ENCODE measurements at regions not wholly inside any gene's neighbourhood (a gene's known extent, or its start where the extent isn't known, plus 50 kb on each side); places are given as distances from the start of the nearest gene placed in this dataset.

- no peak for DNase-seq
- TF ChIP-seq POLR2A (IDR thresholded peaks at IDR 0.05; ENCODE audit: low read length): no peak
- no peak for TF ChIP-seq GATA1 (IDR thresholded peaks at IDR 0.05; ENCODE audit: low read depth, low read length)
Observed at GRCh38 chr19:31427857-31428256, 78.6 kb upstream of the TSHZ3 start.

DNA sequence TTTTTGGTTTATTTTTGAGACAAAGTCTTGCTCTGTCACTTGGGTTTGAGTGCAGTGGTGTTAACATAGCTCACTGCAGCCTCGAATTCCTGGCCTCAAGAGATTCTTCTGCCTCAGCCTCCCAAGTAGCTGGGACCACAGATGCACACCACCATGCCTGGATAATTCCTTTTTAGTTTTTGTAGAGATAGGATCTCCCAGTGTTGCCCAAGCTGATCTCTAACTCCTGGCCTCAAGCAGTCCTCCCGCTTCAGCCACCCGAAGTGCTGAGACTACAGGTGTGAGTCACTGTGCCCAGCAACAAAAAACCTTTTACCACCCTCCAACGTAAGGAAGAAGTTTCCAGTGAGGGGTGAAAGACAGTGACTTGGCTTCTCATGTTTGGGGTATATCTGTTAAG is 81.1 kb upstream of the TSHZ3 start:
- no peak for DNase-seq
- TF ChIP-seq GATA1 (IDR thresholded peaks at IDR 0.05; ENCODE audit: low read depth, low read length) (no peak), POLR2A (IDR thresholded peaks at IDR 0.05; ENCODE audit: low read length) (no peak)

GRCh38 chr19:31432201-31432810 is 83.1 kb upstream of the TSHZ3 start:
- TF ChIP-seq POLR2A (IDR thresholded peaks at IDR 0.05; ENCODE audit: low read length) (no peak), GATA1 (IDR thresholded peaks at IDR 0.05; ENCODE audit: low read depth, low read length) (no peak)
- DNase-seq: no peak

DNA sequence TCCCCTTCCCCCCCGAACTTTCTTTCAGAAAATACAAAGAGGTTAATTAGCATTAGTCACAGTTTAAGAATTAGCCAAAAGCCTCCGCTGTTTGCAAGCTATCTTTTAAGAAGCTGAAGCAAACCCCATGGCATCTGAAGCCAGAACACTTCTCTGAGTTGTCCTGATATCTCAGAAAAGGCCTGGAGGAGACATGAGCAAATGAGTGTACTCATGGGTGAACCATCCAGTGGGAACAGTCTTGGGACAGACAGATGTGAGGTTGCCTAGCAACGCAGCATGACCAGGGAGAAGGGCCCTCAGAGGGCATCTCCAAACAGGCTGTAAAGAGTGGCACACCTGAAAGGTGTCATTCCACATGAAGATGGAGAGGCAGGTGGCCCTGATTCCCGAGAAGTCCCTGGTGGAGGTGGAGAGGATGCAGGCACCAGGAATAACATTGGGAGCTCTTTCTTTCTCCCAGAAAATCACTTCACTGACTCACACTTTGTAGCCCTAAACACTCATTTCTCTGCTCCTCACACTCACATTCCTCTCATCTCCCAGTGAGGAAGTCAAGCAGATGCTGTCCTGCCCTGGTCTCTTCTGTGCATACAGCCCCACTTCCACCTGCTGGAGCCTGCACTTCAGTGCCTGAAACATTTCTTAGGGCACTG is 87.0 kb upstream of the TSHZ3 start:
- TF ChIP-seq POLR2A (IDR thresholded peaks at IDR 0.05; ENCODE audit: low read length) (no peak), GATA1 (IDR thresholded peaks at IDR 0.05; ENCODE audit: low read depth, low read length) (no peak)
- DNase-seq: no peak

- TF ChIP-seq POLR2A (IDR thresholded peaks at IDR 0.05; ENCODE audit: low read length) (no peak), GATA1 (IDR thresholded peaks at IDR 0.05; ENCODE audit: low read depth, low read length) (no peak)
- no peak for DNase-seq
Observed at GRCh38 chr19:31438401-31439269, 89.4 kb upstream of the TSHZ3 start.

GRCh38 chr19:31439270-31439573 is 90.0 kb upstream of the TSHZ3 start:
- no peak for TF ChIP-seq POLR2A (IDR thresholded peaks at IDR 0.05; ENCODE audit: low read length)
- TF ChIP-seq GATA1 (IDR thresholded peaks at IDR 0.05; ENCODE audit: low read depth, low read length): no peak
- no peak for DNase-seq

- no peak for TF ChIP-seq GATA1 (IDR thresholded peaks at IDR 0.05; ENCODE audit: low read depth, low read length)
- TF ChIP-seq POLR2A (IDR thresholded peaks at IDR 0.05; ENCODE audit: low read length): no peak
- DNase-seq: no peak
Observed at GRCh38 chr19:31444931-31445330, 95.7 kb upstream of the TSHZ3 start.

GRCh38 chr19:31445406-31445805 is 96.2 kb upstream of the TSHZ3 start:
- no peak for TF ChIP-seq GATA1 (IDR thresholded peaks at IDR 0.05; ENCODE audit: low read depth, low read length)
- no peak for TF ChIP-seq POLR2A (IDR thresholded peaks at IDR 0.05; ENCODE audit: low read length)
- DNase-seq: no peak

GRCh38 chr19:31448221-31448657 is 99.0 kb upstream of the TSHZ3 start:
- TF ChIP-seq POLR2A (IDR thresholded peaks at IDR 0.05; ENCODE audit: low read length) (no peak), GATA1 (IDR thresholded peaks at IDR 0.05; ENCODE audit: low read depth, low read length) (no peak)
- DNase-seq: no peak

DNA sequence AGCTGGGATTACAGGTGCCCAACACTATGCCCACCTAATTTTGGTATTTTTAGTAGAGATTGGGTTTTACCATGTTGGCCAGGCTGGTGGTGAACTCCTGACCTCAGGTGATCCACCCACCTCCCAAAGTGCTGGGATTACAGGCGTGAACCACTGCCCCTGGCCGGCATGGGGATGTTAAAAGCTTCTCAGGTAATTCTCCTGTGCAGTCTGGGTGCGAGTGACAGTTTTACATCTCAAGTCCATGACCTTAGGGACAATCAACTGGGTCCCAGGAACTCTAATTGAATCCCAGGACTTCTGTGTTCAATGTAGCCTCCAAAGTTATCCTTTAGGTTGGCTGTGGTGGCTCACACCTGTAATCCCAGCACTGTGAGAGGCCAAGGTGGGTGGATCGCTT is 100.1 kb upstream of the TSHZ3 start:
- TF ChIP-seq GATA1 (IDR thresholded peaks at IDR 0.05; ENCODE audit: low read depth, low read length): no peak
- TF ChIP-seq POLR2A (IDR thresholded peaks at IDR 0.05; ENCODE audit: low read length): no peak

DNA sequence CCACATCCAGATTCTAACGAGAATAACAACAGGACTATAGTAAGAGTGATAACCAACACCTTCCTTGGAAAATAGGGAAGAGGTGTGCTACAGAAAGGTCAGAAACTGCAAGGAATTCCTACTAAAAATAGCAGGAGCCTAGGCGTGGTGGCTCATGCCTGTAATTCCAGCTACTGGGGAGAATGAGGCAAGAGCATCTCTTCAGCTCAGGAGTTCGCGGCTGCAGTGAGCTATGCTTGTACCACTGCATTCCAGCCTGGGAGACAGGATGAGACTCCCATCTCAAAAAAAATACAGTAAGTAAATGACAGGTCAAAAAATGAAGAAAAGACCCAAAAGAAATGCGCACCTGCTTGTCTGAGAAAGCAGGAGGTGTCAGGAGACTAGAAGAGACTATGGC is 101.5 kb upstream of the TSHZ3 start:
- TF ChIP-seq GATA1 (IDR thresholded peaks at IDR 0.05; ENCODE audit: low read depth, low read length): no peak
- no peak for TF ChIP-seq POLR2A (IDR thresholded peaks at IDR 0.05; ENCODE audit: low read length)
- DNase-seq: no peak

More for the DNA sequence above, 100.1 kb upstream of the TSHZ3 start:
- DNase-seq: no peak

DNA sequence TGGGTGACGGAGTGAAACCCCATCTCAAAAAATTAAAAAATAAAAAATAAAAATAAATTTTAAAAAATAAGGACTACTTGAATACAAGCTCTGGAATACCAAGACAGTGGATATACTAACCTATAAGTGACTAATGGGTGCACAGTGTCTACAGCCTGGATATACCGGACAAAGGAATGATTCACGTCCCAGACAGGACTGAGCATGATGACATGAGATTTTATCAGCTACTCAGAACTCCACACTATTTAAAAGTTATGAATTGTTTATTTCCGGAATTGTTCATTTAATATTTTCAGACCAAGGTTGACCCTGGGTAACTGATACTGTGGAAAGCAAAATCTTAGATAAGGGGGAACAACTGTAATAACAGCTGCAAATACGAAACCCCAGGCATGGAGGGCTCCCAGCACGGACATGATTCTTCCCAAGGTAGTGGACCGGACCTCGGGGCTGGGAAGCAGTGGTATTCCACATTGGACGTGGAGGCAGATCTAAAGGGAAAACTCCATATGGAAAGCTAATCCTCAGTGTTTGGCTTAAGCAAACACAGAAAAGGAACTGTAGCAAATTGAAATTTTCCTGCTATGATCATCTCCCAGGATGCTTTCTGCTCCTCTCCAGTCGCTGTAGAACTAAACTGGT is 102.6 kb upstream of the TSHZ3 start:
- DNase-seq: no peak
- TF ChIP-seq POLR2A (IDR thresholded peaks at IDR 0.05; ENCODE audit: low read length): no peak
- TF ChIP-seq GATA1 (IDR thresholded peaks at IDR 0.05; ENCODE audit: low read depth, low read length): no peak

- no peak for TF ChIP-seq POLR2A (IDR thresholded peaks at IDR 0.05; ENCODE audit: low read length)
- TF ChIP-seq GATA1 (IDR thresholded peaks at IDR 0.05; ENCODE audit: low read depth, low read length): no peak
- DNase-seq: no peak
Observed at GRCh38 chr19:31459430-31459829, 110.2 kb upstream of the TSHZ3 start.
